ENCODE measurements at regions not wholly inside any gene's neighbourhood (a gene's known extent, or its start where the extent isn't known, plus 50 kb on each side); places are given as distances from the start of the nearest gene placed in this dataset.

- Histone ChIP-seq H3K4me3 (replicated peaks in 1 of 2; ENCODE audit: low read depth in 1 of 2, low read length in 2 of 2) (no peak overlapping the region), H3K4me2 (ENCODE audit: low read length) (no peak overlapping the region), H3K4me1 (ENCODE audit: control insufficient read depth in 1 of 2, insufficient read depth in 2 of 2, low read length in 2 of 2) (no peaks in the 10 kb centered on the region), H4K20me1 (ENCODE audit: insufficient read depth) (no peaks in the 10 kb centered on the region), H3K27ac (ENCODE audit: low read depth, low read length) (no peak overlapping the region), H3K9ac (ENCODE audit: low read length) (no peak overlapping the region), H3K9me3 (ENCODE audit: control insufficient read depth in 1 of 2, insufficient read depth in 1 of 2, low read depth in 1 of 2, low read length in 2 of 2) (no peaks in the 10 kb centered on the region), H2AFZ (ENCODE audit: low read depth, low read length, poor library complexity, severe bottlenecking) (no peak overlapping the region), H3K79me2 (ENCODE audit: insufficient read depth, low read length) (no peaks in the 10 kb centered on the region), H3K9me2 (ENCODE audit: insufficient read depth) (no peaks in the 10 kb centered on the region), H3K27me3 (ENCODE audit: insufficient read depth, low read length) (no peaks in the 10 kb centered on the region), H3K36me3 (ENCODE audit: control insufficient read depth in 1 of 2, insufficient read depth in 2 of 2, low read length in 2 of 2) (no peaks in the 10 kb centered on the region)
- DNase-seq (ENCODE audit: low read depth, low spot score), result no peak
- TF ChIP-seq FOSL1 (IDR thresholded peaks at IDR 0.05; ENCODE audit: low read depth) (no peak), ZFX (IDR thresholded peaks at IDR 0.05) (no peak), ELF1 (IDR thresholded peaks at IDR 0.05; ENCODE audit: borderline replicate concordance, low read depth) (no peak), REST (IDR thresholded peaks at IDR 0.05; ENCODE audit: low read depth) (no peak), EGR1 (IDR thresholded peaks at IDR 0.05; ENCODE audit: low read depth) (no peak), EZH2 (IDR thresholded peaks at IDR 0.05) (no peak), YY1 (IDR thresholded peaks at IDR 0.05; ENCODE audit: extremely low read depth, insufficient replicate concordance, low read depth, low read length) (no peak), ZNF274 (IDR thresholded peaks at IDR 0.05; ENCODE audit: low read depth, low read length) (no peak), JUND (IDR thresholded peaks at IDR 0.05) (no peak), ZBTB33 (IDR thresholded peaks at IDR 0.05; ENCODE audit: extremely low read depth, insufficient replicate concordance, low read length) (no peak), EZH2phosphoT487 (IDR thresholded peaks at IDR 0.05; ENCODE audit: borderline replicate concordance) (no peak), SP1 (IDR thresholded peaks at IDR 0.05; ENCODE audit: low read depth) (no peak), RAD21 (IDR thresholded peaks at IDR 0.05; ENCODE audit: low read depth) (no peak), CEBPB (IDR thresholded peaks at IDR 0.05; ENCODE audit: low read depth) (no peak), SRF (IDR thresholded peaks at IDR 0.05; ENCODE audit: low read depth) (no peak)
- no peak for ATAC-seq
- RAD21 ChIA-PET (ENCODE audit: low non-redundant PET in 1 of 2, low total read pairs in 2 of 2, uncharacterized antibody in 2 of 2, unreplicated experiment in 2 of 2), result no interaction called here
- CTCF ChIA-PET, result no interaction called here
- POLR2A ChIA-PET, result no interaction called here
- BruUV-seq (replicated peaks), result no TSS peak
- intact Hi-C loops (cut with micrococcal nuclease), result no loop called here
Measured at GRCh38 chr3:31092748-31093589, 198.5 kb upstream of the GADL1 start.

All from HCT116 (cell line).